Stimulated activated naive B cell treated with anti-CD40 and anti-IgM and Interleukin-4, amounts not matched to agents 10 μg/mL and 1 μg/mL and 100 μg/mL, for 72 hours (primary cell): ENCODE measurements at regions not wholly inside any gene's neighbourhood (a gene's known extent, or its start where the extent isn't known, plus 50 kb on each side); places are given as distances from the start of the nearest gene placed in this dataset.
A peak's percentile ranks its signal among the peaks of the same experiment; 100 is the strongest.

Source experiments
- ATAC-seq, 2 donors: fragments of 150-1000 bp; cut with Tn5 transposase; replicated peaks; 2 replicates each; pipeline ENCODE4 v1.10.0; 2021; ENCODE audit warnings: moderate library complexity in 1 of 2
- DNase-seq: peaks from one replicate; pipeline ENCODE4 v3.0.0; 2021
- H3K27ac Mint-ChIP-seq: one replicate; pipeline ENCODE4 v1.8.0; 2022; ENCODE audit warnings: mild to moderate bottlenecking, mixed read lengths
- H3K27me3 Mint-ChIP-seq, 2 donors: one replicate each; pipeline ENCODE4 v1.8.0; 2022; ENCODE audit warnings: mixed read lengths in 2 of 2
- H3K36me3 Mint-ChIP-seq, 2 donors: one replicate each; pipeline ENCODE4 v1.8.0; 2022; ENCODE audit warnings: mixed read lengths in 2 of 2, mild to moderate bottlenecking in 1 of 2
- H3K4me1 Mint-ChIP-seq, 2 donors: one replicate each; pipeline ENCODE4 v1.8.0; 2022; ENCODE audit warnings: mixed read lengths in 2 of 2, mild to moderate bottlenecking in 1 of 2
- H3K4me3 Mint-ChIP-seq, 2 donors: one replicate each; pipeline ENCODE4 v1.8.0; 2022; ENCODE audit warnings: mild to moderate bottlenecking in 2 of 2, mixed read lengths in 2 of 2, moderate library complexity in 1 of 2
- H3K9me3 Mint-ChIP-seq, 2 donors: one replicate each; pipeline ENCODE4 v1.8.0; 2022; ENCODE audit warnings: mixed read lengths in 2 of 2, mild to moderate bottlenecking in 1 of 2

GRCh38 chr11:15810082-15810481 lies 546.3 kb downstream of the SOX6 start:
- no peak for ATAC-seq
- H3K9me3 Mint-ChIP-seq: peaks cover 0 to 4% of the 10 kb centered on the region in 2 donors
- no peak overlapping the region for H3K4me3 Mint-ChIP-seq
- no peak for DNase-seq
- H3K27ac Mint-ChIP-seq: no peak overlapping the region
- H3K27me3 Mint-ChIP-seq: peaks cover 0 to 6% of the 10 kb centered on the region in 2 donors
- no peaks in the 10 kb centered on the region for H3K36me3 Mint-ChIP-seq
- no peaks in the 10 kb centered on the region for H3K4me1 Mint-ChIP-seq

- no peak for DNase-seq
- peaks cover 0 to 6% of the 10 kb centered on the region in 2 donors for H3K27me3 Mint-ChIP-seq
- no peaks in the 10 kb centered on the region for H3K36me3 Mint-ChIP-seq
- ATAC-seq: no peak
- no peak overlapping the region for H3K27ac Mint-ChIP-seq
- H3K9me3 Mint-ChIP-seq: peaks cover 0 to 4% of the 10 kb centered on the region in 2 donors
- no peaks in the 10 kb centered on the region for H3K4me1 Mint-ChIP-seq
- no peak overlapping the region for H3K4me3 Mint-ChIP-seq
Observed at GRCh38 chr11:15810525-15810924, 545.8 kb downstream of the SOX6 start.

GRCh38 chr11:15815246-15816195 lies 540.8 kb downstream of the SOX6 start:
- Mint-ChIP-seq H3K4me1 (peaks cover 0 to 6% of the 10 kb centered on the region in 2 donors), H3K36me3 (no peaks in the 10 kb centered on the region), H3K27ac (no peak overlapping the region), H3K9me3 (peaks cover 0 to 7% of the 10 kb centered on the region in 2 donors), H3K4me3 (no peak overlapping the region), H3K27me3 (peaks cover 4 to 25% of the 10 kb centered on the region in 2 donors)
- no peak for DNase-seq
- no peak for ATAC-seq

- Mint-ChIP-seq H3K4me1 (peaks cover 0 to 6% of the 10 kb centered on the region in 2 donors), H3K27ac (no peak overlapping the region), H3K9me3 (peaks cover 0 to 7% of the 10 kb centered on the region in 2 donors), H3K27me3 (peaks cover 4 to 25% of the 10 kb centered on the region in 2 donors), H3K4me3 (no peak overlapping the region), H3K36me3 (no peaks in the 10 kb centered on the region)
- ATAC-seq: peak; percentile 37 to 38
- DNase-seq: no peak
Observed at GRCh38 chr11:15816260-15816871, 540.0 kb downstream of the SOX6 start.

- no peak for ATAC-seq
- peaks cover 0 to 9% of the 10 kb centered on the region in 2 donors for H3K9me3 Mint-ChIP-seq
- H3K27ac Mint-ChIP-seq: no peak overlapping the region
Observed at GRCh38 chr11:15817001-15817400, 539.3 kb downstream of the SOX6 start.

DNA sequence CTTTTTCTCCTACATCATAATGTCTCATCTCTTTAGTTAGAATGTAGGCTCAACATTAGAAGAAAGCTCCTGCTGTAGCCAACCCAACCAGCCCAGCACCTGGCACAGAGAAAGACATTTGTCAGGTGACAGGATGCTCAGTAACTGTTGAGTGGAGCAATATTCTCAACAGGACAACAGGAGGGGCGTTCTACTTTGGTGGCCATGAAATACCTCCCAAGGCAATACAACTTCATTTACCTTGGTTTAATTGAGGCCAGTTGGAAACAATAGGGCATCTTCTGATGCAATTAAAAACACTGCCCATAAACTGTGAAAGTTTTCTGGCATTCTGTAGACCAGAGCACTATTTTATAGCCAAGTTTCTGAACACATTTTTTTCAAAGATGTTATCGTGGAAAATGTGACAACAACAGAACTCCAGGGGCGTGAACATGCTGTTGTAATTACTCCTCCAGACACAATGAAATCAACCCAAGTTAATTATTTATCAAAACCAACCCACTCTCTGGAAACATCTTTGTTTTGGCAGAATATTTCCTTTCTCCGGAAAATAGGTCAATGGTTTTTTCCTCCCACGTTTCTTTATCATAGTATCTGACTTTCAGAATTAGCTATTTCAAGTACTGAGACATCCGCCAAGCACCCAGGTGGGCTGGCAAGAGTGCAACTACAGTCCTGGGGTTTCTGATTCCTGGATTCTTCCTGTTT lies 538.1 kb downstream of the SOX6 start:
- Mint-ChIP-seq H3K36me3 (no peaks in the 10 kb centered on the region), H3K4me3 (no peak overlapping the region), H3K9me3 (peaks cover 0 to 7% of the 10 kb centered on the region in 2 donors), H3K27ac (no peak overlapping the region), H3K4me1 (peaks cover 0 to 6% of the 10 kb centered on the region in 2 donors), H3K27me3 (peaks cover 4 to 21% of the 10 kb centered on the region in 2 donors)
- ATAC-seq (peak; percentile 62 to 65), DNase-seq (no peak)

More at GRCh38 chr11:15817001-15817400, 539.3 kb downstream of the SOX6 start:
- Mint-ChIP-seq H3K36me3 (no peaks in the 10 kb centered on the region), H3K27me3 (peaks cover 4 to 25% of the 10 kb centered on the region in 2 donors), H3K4me3 (no peak overlapping the region), H3K4me1 (peaks cover 0 to 6% of the 10 kb centered on the region in 2 donors)
- no peak for DNase-seq

- no peaks in the 10 kb centered on the region for H3K36me3 Mint-ChIP-seq
- no peak overlapping the region for H3K27ac Mint-ChIP-seq
- ATAC-seq (peak; percentile 35 to 48), DNase-seq (no peak)
- H3K4me3 Mint-ChIP-seq: no peak overlapping the region
- H3K9me3 Mint-ChIP-seq: peaks cover 0 to 7% of the 10 kb centered on the region in 2 donors
- peaks cover 4 to 19% of the 10 kb centered on the region in 2 donors for H3K27me3 Mint-ChIP-seq
- peaks cover 0 to 6% of the 10 kb centered on the region in 2 donors for H3K4me1 Mint-ChIP-seq
Observed at GRCh38 chr11:15819679-15820286, 536.6 kb downstream of the SOX6 start.

DNA sequence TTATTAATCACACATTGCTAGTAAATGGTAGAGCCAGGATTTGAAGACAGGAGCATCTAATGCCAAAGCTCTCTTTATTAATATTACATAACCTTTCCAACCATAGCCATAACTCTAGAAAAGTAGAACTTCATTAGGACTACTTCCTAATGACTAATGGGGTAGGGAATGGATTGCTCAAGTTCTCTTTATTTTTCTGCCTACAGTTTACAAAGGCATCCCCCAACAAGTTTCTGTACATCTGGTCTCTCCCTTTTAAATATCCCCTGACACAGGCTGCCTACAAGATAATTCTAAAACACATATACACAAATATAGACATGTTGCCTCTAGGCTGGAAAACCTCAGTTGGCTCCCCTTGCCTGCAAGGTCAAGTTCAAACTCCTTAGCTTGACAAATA lies 534.9 kb downstream of the SOX6 start:
- H3K27me3 Mint-ChIP-seq: peaks cover 8 to 19% of the 10 kb centered on the region in 2 donors
- no peak overlapping the region for H3K27ac Mint-ChIP-seq
- no peak for DNase-seq
- peaks cover 0 to 6% of the 10 kb centered on the region in 2 donors for H3K4me1 Mint-ChIP-seq
- no peak for ATAC-seq
- peaks cover 0 to 4% of the 10 kb centered on the region in 2 donors for H3K9me3 Mint-ChIP-seq
- no peak overlapping the region for H3K4me3 Mint-ChIP-seq
- no peaks in the 10 kb centered on the region for H3K36me3 Mint-ChIP-seq

GRCh38 chr11:15824060-15824459 lies 532.3 kb downstream of the SOX6 start:
- ATAC-seq (no peak), DNase-seq (no peak)
- peaks cover 0 to 2% of the 10 kb centered on the region in 2 donors for H3K9me3 Mint-ChIP-seq
- no peaks in the 10 kb centered on the region for H3K36me3 Mint-ChIP-seq
- no peak overlapping the region for H3K4me3 Mint-ChIP-seq
- peaks cover 0 to 3% of the 10 kb centered on the region in 2 donors for H3K4me1 Mint-ChIP-seq
- H3K27me3 Mint-ChIP-seq: peaks cover 8 to 11% of the 10 kb centered on the region in 2 donors
- H3K27ac Mint-ChIP-seq: no peak overlapping the region

- no peak overlapping the region for H3K27ac Mint-ChIP-seq
- H3K4me3 Mint-ChIP-seq: no peak overlapping the region
- no peak for ATAC-seq
- H3K36me3 Mint-ChIP-seq: no peaks in the 10 kb centered on the region
- peaks cover 0 to 8% of the 10 kb centered on the region in 2 donors for H3K27me3 Mint-ChIP-seq
- no peak for DNase-seq
- peaks cover 0 to 2% of the 10 kb centered on the region in 2 donors for H3K9me3 Mint-ChIP-seq
- no peaks in the 10 kb centered on the region for H3K4me1 Mint-ChIP-seq
Observed at GRCh38 chr11:15825976-15826650, 530.2 kb downstream of the SOX6 start.

- H3K27ac Mint-ChIP-seq: no peak overlapping the region
Observed at GRCh38 chr11:15826826-15827225, 529.5 kb downstream of the SOX6 start.

GRCh38 chr11:15828215-15828853 lies 528.0 kb downstream of the SOX6 start:
- no peak overlapping the region for H3K27ac Mint-ChIP-seq
- peaks cover 0 to 3% of the 10 kb centered on the region in 2 donors for H3K9me3 Mint-ChIP-seq
- no peaks in the 10 kb centered on the region for H3K4me1 Mint-ChIP-seq
- ATAC-seq (no peak), DNase-seq (no peak)
- peaks cover 0 to 8% of the 10 kb centered on the region in 2 donors for H3K27me3 Mint-ChIP-seq
- H3K36me3 Mint-ChIP-seq: no peaks in the 10 kb centered on the region
- H3K4me3 Mint-ChIP-seq: no peak overlapping the region

More at GRCh38 chr11:15826826-15827225, 529.5 kb downstream of the SOX6 start:
- no peak overlapping the region for H3K4me3 Mint-ChIP-seq
- H3K36me3 Mint-ChIP-seq: no peaks in the 10 kb centered on the region
- peaks cover 0 to 8% of the 10 kb centered on the region in 2 donors for H3K27me3 Mint-ChIP-seq
- DNase-seq (no peak), ATAC-seq (peak; percentile 46 to 58)
- H3K4me1 Mint-ChIP-seq: no peaks in the 10 kb centered on the region
- peaks cover 0 to 1% of the 10 kb centered on the region in 2 donors for H3K9me3 Mint-ChIP-seq

GRCh38 chr11:15829312-15829711 lies 527.0 kb downstream of the SOX6 start:
- DNase-seq (no peak), ATAC-seq (peak in 1 of 2 donors; percentile 16)
- no peak overlapping the region for H3K4me3 Mint-ChIP-seq
- H3K4me1 Mint-ChIP-seq: no peaks in the 10 kb centered on the region
- H3K27me3 Mint-ChIP-seq: peaks cover 0 to 8% of the 10 kb centered on the region in 2 donors
- no peak overlapping the region for H3K27ac Mint-ChIP-seq
- no peaks in the 10 kb centered on the region for H3K36me3 Mint-ChIP-seq
- H3K9me3 Mint-ChIP-seq: peaks cover 0 to 3% of the 10 kb centered on the region in 2 donors
